Stimulated activated CD4-positive, alpha-beta T cell treated with anti-CD3 and anti-CD28 coated beads, Interleukin-4, amount 100 ng/mL, for 48 hours (primary cell): ENCODE measurements at regions not wholly inside any gene's neighbourhood (a gene's known extent, or its start where the extent isn't known, plus 50 kb on each side); places are given as distances from the start of the nearest gene placed in this dataset.
"Not testable (repeated sequence)": the region's sequence is repeated elsewhere in the genome, so short reads cannot be mapped to it uniquely, and the experiment has no call there.

Experiments
- DNase-seq, 2 donors: peaks; one replicate each; pipeline ENCODE4 v3.0.0-alpha.2; 2020; ENCODE audit warnings: low read depth in 2 of 2

DNA sequence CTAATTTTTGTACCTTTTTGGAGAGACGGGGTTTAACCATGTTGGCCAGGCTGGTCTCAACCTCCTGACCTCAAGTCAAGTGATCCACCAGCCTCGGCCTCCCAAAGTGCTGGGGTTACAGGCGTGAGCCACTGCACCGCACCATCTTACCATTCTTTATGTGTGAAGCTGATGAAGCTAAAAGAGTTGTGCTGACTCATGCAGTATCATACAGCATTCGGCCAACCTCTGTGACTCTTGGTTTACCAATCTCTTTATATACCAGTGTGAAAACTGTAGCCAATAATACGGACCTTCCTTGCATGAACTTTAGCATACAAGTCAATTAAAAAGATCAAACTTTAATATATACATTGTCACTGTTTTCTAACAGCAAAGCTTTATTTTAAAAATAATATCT lies 878.2 kb upstream of the MBL2 start:
- no peak for DNase-seq

- not testable (repeated sequence) for DNase-seq
These were observed 874.6 kb upstream of the MBL2 start for GRCh38 chr10:53647221-53647620.

- DNase-seq, result no peak
These were observed 873.9 kb upstream of the MBL2 start for GRCh38 chr10:53646525-53646924.

DNA sequence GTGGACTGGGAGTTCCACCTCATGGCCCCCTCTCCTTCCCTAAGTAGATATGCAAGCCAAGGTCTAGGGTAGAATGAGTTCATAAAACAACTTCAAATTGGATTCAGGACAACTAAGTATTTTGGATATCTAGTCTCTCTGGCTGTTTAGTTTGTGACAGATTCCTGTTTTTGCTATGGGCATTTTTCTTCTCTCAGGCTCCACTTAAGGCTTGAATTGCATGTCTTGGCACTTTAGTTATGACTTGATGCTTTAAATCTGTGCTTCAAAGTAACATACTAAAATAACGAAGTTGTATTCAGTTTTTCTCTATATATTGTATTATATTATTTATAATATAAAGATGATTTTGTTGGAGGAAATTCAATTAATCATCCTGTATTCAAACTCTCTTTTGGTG lies 873.4 kb upstream of the MBL2 start:
- DNase-seq, result no peak

DNA sequence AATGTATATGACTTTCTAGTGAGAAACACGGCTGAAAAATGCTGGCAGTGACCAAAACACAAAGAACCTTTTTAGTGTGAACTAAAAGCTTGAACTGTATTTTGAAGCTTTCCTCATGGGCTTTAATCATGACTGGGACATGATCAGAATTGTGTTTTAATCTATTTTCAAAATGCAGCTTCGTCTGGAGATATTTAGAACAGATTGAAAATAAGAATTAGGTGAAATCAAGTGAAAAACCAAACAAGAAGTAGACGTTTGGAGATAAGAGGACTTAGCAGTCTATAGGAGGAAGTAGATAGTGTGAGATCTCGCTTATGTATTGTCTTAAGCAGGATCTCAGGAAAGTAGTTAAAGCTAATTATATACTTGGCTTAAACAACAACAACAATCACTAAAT lies 865.4 kb upstream of the MBL2 start:
- no peak for DNase-seq

DNA sequence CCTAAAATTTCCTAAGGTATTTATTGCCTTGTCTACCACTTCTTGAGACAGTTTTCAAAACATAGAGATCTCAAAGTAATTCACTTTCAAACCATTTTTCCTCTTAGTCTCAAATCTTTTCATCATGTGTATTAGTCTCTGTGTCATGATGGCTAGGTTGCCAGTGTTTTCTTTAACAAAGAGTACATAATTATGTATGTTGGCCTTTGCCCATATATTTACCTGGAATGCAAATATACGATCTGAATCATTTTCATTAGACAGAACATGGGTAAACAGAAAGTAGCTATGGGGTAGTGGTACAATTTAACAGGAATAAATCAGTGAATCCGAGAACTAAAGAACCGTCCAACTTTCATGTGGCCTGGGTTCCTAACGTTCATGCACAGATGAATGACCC lies 852.1 kb upstream of the MBL2 start:
- DNase-seq, result no peak

- no peak for DNase-seq
These were observed 849.6 kb upstream of the MBL2 start for GRCh38 chr10:53622201-53622600.

DNA sequence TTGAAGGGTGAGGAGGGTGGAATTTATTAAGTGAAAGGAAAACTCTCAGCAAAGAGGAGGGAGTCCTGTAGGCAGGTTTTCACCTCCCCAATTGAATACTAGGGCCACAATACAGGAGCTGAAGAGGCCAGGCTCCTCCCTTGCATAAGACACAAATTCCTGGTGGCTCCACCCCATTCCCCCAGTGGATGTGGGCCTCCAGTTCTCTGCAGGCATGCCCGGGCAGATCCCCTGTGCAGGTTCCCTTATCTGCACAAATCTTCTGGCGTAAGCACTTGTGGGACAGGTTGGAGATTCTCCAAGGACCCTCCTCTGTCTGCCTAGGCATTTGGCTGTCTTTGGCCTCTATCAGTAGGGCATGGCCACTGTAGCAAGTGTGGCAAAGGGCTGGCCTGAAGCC lies 847.1 kb upstream of the MBL2 start:
- DNase-seq, result no peak

DNA sequence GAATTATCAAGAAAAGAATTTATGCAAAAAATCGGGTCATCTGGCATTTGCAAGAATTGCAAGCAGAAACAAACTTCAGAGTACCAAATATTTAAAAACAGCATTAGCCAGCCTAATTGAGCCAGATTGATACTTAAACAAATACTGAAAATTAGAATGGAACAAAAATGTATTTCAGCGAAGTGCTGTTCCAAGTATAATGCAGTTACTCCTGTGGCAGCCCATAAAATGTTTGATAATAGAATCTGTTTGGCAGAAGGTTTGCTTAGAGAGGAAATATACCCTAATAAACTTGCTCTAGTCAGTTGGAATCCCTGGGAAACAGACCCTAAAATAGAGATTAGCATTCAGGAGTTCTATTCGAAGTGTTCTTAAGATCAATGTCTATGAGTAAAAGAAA lies 835.1 kb upstream of the MBL2 start:
- no peak for DNase-seq

DNA sequence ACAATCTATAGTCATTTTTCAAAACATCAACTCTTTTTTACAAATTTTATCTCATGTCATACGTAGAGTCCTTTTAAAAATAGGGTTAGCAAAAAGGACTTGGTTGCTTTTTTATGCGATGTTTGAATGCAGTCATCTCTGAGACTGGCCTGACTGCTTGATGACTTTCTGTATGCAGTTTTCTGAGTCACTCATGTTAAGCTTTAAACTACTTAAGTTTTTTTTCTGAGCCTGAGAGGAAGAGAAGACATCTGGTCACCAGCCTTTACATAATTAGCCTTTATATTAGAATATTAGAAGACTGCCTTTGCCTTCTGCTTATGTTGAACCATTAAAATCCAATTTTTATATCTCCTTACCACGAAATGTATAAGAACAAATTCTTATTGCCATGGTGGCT lies 834.4 kb upstream of the MBL2 start:
- no peak for DNase-seq

DNA sequence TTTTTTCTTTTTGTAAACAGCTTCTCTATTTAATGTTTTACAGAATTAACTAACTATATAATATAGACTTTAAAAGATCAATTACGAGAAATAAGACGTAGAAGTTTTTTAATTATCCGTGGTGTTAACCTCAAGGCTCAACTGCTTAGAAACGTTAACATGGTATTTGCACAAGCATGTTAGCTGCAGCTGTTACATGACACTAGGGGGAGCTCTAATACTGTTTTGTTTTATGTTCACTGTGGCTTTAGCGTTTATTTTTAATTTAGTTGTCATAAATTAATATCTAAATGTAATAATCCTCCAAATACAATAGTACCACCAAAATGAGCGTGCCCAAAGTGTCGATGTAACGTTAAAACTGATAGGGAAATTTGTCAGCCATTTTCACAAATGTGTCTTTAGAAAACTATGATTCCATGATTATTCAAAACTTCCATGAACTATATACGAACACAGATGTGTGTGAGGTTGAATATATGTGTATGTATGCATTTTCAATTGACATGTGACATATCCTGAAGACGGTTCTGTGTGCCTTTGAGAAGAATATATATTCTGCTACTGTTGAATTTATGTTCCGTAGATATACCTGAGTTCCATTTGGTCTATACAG lies 828.8 kb upstream of the MBL2 start:
- DNase-seq, result no peak

DNA sequence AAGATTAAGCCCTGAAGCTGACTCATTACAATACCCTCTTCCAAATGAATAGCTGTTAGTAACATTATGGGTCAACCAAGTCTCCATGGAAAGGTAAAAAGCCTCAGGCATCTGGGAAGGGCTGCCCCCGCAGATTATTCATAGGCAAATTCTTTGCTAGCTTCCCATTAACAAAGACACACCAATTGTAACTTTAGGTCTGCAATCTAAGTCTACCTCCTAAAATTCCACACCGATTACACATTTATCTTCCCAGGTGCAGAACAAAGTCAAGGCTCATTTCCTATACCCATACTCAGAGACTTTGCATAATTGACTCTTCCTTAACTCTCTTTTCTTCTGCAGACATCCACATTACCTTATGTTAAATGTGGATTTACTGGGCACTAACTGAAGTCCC lies 826.3 kb upstream of the MBL2 start:
- DNase-seq, result no peak

DNA sequence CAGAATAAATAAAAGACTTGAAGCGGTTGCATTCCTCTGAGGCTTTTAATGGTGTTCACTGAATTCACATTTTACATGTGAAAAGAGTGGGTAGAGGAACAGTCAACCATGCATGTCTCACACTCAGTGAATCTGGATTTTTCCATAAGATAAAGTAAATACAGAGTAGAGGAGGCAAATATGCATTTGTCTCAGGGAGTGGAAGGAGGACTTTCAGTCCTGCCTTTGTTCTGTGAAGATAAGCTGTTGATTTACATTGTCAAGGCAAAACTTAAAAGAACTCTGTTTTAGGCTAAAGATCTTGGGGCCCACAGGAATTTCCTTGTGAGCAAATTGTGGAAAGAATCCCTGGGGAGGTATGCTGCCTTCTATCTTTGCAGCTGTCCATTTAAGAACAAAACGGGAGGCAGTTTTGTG lies 825.3 kb upstream of the MBL2 start:
- no peak for DNase-seq

DNA sequence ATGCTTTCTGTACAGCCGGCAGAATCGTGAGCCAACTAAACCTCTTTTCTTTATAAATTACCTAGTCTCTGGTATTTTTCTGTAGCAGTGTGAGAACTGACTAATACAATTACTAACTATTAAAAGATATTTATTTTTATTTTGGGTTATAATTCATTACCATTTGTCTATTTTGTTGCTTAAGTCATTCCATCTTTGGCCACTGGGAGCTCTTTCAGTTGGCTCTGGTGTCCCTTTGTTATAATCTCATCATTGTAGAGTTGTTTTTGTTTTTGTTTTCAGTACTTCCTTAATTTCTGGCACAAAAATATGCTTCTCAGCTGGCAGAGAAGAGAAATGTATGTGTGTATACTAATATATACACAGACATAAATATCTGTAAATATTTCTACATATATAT lies 807.9 kb upstream of the MBL2 start:
- DNase-seq, result no peak

DNA sequence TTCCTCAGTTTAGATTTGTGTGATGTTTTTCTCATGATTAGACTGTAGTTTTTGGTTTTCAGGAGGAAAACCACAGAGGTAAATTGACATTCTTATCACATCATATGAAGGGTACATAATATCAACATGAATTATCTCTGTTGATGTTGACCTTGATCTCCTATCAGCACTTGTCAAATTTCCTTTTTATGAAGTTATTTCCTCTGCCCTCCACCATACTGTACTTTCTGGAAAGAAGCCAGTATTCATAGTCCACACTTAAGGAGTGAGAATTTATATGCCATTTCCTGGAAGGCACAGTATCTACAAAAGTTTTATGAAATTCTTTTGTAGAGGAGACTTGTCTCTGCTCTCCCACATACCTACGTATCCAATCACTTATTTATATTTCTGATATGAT lies 807.2 kb upstream of the MBL2 start:
- no peak for DNase-seq

- DNase-seq, result no peak
These were observed 801.4 kb upstream of the MBL2 start for GRCh38 chr10:53574024-53574423.

DNA sequence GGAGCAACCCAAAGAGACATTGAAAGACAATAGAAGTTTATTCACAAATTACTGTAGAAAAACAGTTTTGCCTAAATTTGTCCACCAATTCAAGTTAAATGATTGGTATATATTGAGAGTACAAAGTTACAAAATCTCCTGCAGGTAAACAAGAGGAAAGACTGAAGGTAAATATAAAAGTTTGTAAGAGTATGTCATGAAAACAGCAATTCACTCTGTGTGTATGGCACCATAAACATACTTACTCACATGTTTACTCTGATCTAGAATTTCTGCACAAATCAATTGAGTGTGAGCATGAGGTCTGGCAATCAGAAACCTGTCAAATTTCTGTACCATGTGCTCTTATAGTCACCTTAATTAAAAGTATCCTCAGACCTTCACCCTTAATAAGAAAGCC lies 800.9 kb upstream of the MBL2 start:
- DNase-seq, result no peak

GRCh38 chr10:53572799-53573198 lies 800.2 kb upstream of the MBL2 start:
- DNase-seq, result no peak

- no peak for DNase-seq
These were observed 797.6 kb upstream of the MBL2 start for GRCh38 chr10:53570221-53570620.

DNA sequence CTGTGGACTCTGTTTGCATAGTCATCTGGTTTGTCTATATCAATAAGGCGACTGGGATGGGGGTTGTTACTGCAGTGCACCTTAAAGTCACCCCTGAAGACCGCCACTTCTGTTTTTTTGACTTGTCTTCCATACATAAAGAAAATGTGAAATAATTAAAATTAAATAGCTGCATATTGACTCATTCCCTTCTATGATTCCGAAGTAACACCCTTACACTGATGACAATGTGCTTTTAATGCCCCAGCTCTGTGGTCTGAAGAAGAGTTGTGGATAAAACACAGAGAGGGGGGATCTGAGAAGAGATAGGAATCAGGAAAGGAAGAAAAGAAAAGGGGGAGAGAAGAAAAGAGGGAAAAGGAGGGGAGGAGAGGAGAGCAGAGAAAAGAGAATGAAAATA lies 796.9 kb upstream of the MBL2 start:
- no peak for DNase-seq

DNA sequence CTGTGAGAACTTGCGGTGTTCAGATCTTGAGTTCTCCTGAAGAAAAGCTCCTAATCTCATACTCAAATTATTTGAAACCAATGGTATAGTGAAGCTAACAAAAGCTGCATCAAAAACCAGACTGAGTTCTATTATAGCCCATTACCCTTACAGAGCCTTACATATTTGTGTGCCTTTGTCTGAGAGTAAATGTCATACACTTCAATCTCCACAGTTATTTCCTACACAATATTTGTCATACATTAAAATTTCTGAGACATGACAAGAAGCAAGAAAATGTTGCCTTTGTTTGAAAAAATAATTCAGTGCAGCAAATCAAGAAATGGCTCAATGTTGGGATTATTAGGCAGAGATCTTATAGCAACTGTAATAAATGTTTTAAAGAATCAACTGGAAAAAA lies 776.1 kb upstream of the MBL2 start:
- DNase-seq, result no peak

DNA sequence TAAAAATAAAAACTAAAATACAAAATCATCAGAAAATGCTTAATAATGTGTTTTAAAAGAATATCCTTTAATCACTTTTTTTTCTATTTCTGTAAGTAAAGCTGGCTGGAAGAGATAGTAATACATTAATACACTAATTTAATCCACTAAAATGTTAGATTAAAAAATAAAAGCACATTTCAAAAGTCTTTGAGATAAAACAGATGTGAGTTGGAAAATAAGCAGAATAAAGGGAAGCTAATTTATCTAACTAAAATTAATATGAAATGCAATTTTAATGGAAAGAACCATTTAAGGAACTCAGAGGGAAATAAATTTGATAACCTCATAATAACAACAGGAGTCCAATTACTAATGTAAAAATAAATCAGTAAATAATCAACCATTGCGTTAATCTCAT lies 774.8 kb upstream of the MBL2 start:
- no peak for DNase-seq

DNA sequence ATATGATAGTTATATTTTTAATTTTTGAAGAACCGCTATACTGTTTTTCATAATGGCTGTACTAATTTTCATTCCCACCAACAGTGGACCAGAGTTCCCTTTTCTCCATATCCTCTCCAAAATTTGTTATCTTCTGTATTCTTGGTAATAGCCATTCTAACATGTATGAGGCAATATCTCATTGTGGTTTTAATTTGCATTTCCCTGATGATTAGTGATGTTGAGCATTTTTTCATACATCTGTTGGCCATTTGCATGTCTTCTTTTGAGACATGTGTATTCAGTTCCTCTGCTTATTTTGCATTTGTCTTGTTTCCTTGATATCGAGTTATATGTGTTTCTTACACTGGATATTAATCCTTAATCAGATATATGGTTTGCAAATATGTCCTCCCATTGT lies 770.8 kb upstream of the MBL2 start:
- no peak for DNase-seq

DNA sequence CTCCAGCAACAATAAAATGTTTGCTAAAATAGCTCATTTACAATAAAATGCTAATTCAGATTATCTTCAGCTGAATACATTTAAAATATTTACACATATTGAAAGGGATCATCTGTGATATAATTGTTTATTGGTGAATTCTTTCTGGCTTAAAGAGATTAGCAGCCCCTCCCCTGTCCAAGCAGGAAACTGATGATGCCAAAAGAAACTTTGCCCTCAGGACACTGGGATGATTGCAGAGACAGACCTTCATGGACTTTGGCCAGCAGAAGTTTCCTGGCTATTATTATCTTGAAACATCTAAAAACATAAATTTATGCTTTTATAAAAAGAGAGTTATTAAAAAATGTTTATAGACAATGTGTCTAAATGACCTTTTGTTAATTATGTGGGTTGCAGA lies 764.9 kb upstream of the MBL2 start:
- no peak for DNase-seq

DNA sequence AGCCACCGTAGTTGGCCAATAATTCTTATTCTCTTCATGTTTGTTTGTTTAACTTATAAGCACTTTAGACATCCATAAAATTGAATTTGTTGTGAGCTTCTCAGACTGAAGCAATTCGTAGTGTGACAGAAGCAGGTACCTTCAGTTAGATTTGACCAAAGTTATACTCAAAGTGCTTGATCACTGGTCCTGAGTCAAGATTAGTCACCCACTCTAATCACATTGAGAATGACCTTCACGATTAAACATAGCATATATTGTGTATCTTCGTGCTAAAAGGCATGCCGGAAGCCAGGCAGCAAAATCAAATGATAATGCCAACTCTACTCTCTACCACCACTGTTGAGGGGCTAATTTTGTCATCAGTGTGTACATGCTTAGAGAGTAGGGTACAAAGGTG lies 763.7 kb upstream of the MBL2 start:
- no peak for DNase-seq
